HG02759 (cell line): ENCODE measurements at regions not wholly inside any gene's neighbourhood (a gene's known extent, or its start where the extent isn't known, plus 50 kb on each side); places are given as distances from the start of the nearest gene placed in this dataset.

ENCODE experiments used
- ATAC-seq: cut with Tn5 transposase; IDR thresholded peaks from one replicate; pipeline ENCODE4 v1.9.1; 2021; ENCODE audit warnings: mild to moderate bottlenecking, moderate library complexity; ENCODE audit not compliant: unreplicated experiment

DNA sequence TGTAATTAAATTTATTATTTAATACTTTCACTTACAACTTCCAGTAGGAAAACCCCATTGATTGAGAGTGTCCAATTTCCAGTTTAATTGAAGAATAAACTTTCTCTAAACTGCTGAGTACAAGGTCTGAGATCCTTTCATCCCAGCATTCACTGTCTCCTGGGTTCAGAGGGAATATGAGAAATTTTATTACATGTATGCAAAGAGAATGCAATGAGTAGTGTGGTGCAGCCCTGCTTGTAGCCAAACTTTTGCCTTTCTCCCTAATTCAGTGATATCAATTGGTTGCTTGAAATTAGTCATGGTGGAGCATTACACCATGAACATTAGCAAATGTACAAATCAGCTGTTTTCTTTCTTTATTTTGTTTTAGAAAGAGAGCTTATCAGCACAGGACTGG, 780.6 kb upstream of the MDGA2 start:
- no peak for ATAC-seq

DNA sequence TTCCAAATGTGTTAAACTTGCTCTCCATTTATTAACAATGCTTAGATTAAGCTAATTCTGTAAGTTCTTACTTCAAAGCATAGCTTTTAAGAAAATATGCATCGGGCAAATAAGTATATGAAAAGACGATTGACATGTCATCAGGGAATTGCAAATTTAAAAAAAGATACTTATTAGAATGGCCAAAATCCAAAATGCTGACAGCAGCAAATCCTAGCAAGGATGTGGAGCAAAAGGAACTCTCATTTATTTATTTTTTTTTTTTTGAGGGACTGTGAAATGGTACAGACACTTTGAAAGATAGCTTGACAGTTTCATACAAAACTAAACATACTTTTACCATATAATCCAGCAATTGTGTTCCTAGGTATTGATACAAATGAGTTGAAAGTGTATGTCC, 779.5 kb upstream of the MDGA2 start:
- no peak for ATAC-seq

DNA sequence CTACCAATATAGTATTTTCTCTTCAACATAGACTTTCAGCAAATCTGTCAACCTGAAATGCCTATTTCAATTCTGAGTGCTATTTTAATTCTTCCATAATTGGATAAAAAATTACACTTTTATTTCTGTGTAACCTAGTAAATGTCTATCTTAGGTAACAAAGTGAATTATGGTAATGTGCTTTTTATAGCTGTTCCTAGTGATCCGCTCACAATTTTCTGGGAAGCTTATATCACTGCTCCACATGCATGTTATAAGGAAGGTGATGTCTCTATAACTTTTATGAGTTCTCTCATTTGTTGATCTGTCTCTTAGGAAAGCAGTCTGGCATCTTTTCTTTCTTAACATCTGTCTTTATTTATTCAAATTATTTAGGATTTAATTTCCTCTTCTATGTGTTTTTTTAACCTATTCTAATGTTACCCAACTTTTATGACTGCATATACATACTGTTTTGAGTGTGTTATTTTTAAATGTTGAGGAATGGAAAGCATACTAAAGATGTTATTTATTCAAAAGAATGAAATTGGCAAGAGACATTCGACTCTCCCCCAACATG, 777.1 kb upstream of the MDGA2 start:
- ATAC-seq, result no peak

DNA sequence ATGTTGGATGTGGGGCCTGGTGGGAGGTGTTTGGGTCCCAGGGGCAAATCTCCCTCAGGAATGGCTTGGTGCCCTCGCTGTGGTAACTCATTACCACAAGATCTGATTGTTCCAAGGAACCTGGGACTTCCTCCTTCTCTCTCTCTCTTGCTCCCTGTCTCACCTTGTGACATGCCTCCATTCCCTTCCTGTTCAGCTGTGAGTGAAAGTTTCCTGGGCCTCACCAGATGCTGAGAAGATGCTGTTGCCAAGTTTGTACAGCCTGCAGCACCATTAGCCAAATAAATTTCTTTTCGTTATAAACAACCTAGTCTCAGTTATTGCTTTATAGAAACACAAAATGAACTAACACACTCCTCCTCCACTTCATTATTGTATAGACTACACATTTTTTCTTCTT, 759.8 kb upstream of the MDGA2 start:
- no peak for ATAC-seq

DNA sequence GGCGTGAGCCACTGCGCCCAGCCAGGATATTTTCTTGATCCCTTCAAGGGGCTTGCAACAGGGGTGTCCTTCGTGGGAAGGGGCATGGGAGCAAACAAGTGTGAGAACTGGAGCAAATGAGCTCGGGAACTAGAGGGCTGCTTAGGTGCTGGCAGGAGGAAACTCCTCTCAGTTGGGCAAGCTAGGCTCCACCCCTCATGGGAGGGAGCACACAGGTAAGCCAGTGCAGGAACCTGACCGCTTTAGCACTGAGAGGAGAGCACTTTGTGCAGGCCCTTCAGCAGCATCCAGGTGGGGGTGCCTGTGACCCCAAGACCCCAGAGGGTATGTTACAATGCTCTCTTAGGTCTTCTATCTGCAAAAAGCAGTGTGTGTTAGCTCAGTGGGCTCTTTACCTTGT, 755.4 kb upstream of the MDGA2 start:
- ATAC-seq, result no peak

DNA sequence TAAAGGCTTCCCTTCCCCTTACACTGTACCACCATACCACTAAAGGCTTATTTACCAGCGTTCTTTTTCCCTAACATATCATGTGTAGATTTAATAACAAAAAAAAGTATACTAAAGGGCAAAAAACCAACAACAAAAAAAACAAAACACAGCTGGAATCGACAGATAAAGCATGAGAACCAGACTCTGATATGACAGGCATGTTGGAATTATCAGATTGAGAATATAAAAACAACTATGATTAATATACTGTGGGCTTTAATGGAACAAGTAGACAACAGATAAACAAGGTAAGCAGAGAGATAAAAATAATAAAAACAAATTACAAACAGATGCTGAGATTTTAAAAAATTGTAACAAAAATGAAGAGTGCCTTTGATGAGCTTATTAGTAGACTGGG, 754.1 kb upstream of the MDGA2 start:
- ATAC-seq, result no peak

DNA sequence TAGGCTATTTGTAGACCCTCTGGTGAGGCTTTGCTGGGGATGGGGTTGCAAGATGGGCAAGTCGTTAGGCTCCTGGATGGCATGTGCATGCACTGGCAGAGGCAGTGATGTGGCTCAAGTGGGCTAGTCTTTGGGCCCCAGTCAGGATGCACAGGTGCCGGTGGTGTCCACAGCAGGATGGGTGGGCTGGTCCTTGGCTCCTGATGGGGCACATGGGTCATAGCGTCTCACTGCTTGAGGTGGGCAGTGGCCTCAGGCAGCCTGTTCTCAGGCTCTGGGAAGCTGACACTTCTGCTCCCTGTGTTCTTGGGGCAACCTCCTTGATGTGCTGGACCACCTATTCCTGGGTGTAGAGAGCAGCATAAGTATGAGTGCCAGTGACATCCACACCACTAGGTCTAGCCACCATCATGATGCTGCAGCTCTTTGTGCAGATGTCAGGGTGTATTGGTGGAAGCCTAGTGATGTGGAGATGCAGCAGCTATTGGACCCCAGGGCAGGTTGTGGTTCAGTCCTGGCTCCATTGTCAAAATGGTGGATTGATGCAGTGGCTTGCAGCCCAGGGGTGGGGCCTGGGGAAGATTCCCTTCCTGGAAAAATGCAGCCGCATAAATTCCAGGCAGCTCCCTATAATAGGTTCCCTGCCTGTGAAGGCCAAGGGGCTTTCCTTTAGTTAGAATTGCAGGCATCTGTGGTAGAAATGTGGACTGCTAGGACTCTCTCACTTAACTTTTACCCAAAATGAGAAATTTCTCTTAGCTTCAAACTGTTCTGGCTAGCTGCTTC, 742.5 kb upstream of the MDGA2 start:
- ATAC-seq, result no peak

DNA sequence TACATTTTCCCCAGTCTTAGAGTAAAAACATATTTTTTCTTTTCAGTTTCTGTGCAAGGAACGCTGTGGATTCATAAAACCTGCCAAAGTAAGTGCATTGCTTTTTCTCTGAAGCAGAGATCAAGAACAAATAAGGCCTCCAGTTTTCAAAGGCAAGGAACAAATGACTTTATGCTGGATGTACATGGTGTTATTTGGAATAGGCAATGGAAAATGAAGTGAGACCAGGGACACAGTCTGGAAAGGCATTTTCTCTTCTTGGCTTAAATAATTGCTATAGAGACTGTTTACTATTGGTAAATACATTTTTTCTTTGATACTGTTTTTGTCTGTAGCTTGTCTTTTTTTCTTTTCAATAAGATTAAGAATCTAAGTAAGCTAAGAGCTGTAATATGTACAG, 725.9 kb upstream of the MDGA2 start:
- no peak for ATAC-seq

DNA sequence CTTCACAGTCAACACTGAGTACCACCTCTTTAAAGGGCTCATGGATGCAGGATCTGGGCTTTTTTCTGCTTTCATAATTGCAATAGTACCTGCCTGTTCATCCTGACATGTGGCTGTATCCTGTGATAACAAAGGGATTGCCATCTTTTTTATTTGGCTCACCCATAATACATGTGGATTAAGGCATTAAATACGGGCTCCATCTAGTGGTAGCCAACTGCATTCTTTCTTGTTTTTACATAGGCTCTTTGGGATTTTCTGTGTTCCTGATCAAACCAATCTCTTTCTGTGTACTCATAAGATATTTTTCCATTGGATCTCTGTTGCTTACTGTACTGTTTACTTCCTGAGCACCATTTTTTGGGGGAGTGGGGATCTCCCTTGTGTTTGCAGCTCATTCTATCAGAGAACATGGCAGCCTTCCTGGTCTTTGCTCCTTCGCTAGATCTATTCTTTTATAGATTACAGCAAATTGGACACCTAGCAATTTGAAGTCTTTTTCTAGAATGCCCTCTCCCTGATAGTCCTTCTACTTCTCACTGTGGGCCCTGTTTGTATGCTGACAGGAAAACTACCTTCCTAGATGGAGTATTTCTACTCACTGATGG, 723.4 kb upstream of the MDGA2 start:
- ATAC-seq, result peak; percentile 54

DNA sequence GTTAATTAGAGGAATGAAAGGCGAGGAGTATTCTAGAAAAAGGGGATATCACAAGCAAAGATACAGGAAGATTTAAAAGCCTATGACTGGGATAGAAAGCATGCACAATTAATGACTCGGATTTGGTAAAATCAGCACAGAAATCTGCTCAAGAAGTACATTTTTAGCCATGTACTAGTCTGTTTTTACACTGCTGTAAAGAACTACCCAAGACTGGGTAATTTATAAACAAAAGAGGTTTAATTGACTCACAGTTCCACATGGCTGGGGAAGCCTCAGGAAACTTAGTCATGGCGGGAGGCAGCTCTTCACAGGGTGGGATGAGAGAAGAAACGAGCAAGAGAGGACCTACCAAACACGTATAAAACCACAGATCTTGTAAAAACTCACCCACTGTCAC, 716.3 kb upstream of the MDGA2 start:
- ATAC-seq, result no peak

DNA sequence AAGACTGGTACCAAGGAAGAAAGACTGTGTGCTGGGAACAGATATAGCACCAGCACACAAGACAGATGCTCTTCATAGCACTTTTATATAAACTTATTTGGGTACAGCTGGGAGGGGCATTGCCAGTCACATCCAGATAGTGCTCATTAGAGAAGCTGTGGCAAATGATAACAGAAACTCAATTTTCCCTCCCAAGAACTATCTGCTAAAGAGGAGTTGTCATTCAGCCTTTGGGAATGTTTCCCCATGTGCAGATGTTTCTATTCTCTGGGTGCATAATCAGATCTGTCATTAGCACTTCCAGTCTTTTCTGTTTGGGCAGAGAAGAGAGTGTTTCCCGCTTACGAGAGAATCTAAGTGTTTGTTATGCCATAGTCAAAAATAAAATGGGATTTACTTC, 714.9 kb upstream of the MDGA2 start:
- ATAC-seq, result no peak

DNA sequence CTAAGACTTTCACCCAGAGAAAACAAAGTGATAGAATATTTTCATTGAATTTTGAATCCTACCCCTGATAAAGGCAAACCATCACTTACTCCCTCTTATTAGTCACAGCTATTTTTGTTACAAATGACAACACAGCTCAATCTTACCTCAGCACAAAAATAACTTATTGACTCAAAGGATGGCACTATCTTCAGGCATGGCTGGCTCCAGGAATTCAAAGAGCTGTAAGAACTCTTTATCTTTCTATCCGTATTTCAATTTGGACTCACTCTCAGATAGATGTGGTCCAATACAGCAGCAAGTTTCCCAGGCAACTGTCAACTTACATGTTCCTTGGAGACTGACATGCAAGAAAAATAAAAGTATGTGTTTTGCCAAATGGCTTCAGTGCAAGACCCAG, 709.4 kb upstream of the MDGA2 start:
- no peak for ATAC-seq

DNA sequence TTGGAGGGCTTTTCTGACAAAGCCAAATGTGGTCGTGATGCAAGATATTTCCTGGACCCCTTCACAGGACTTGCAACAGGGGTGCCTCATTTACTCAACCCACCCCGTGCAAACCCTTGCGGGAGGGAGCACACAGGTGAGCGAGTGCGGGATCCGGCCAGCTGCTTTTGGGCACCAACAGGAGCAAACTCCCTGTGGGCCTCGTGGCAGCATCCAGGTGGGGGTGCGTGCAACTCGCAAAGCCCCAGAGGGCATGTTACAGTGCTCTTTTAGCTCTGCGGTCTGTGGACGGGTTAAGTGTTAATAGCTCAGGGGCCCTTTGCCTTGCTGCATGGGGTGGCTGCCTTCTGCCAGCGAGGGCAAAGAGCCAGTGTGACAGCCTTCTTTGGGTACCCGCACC, 707.6 kb upstream of the MDGA2 start:
- no peak for ATAC-seq

DNA sequence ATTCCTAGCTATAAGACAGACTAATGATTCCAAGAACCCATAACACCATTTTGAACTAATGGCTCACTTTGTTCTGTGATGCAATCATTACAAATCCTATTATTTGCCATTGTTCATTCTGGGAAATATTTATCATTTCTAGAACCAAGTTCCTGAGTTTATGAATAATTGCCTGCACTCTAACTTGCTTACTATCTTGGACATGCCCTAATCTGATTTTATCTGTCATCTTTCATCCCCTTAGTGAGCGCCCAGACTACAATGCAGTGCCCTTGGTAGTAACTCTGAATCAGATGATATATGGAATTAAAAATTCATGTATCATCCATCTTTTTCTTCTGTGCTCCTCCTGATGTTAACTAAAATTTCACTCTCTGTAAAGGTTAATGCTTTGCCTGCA, 703.1 kb upstream of the MDGA2 start:
- ATAC-seq, result no peak

DNA sequence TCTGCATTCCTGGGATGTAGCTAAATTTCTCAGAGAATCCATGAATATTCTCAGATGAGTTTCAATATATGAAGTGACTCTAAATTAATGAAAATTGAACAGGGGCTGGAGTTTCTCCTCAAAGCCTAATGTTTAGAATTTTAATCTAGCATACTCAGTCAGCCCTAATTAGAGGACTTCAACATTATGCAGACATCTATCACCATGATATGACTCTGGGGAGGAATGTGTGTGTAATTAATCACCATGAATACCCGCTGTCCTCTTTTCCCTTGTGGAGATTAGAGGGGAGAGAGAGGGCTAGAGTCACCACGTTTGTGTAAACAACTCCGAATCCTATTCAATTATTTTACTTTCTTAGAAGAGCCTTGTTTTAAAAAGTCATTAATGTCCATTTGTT, 698.6 kb upstream of the MDGA2 start:
- no peak for ATAC-seq

DNA sequence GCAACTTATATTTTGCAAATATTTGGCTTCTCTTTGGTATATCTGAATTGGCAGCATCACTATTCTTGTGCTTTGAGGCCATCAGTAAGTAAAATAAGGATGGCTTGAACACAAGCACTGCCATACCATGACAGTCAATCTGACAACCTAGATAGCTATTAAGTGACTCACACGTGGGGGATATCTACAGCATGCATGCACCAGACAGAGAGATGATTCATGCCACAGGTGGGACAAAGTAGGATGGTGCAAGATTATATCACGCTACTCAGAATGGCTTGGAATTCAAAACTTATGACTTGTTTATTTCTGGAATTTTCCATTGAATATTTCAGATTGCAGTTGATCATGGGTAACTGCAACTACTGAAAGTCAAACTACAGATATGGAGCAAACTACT, 675.6 kb upstream of the MDGA2 start:
- no peak for ATAC-seq

DNA sequence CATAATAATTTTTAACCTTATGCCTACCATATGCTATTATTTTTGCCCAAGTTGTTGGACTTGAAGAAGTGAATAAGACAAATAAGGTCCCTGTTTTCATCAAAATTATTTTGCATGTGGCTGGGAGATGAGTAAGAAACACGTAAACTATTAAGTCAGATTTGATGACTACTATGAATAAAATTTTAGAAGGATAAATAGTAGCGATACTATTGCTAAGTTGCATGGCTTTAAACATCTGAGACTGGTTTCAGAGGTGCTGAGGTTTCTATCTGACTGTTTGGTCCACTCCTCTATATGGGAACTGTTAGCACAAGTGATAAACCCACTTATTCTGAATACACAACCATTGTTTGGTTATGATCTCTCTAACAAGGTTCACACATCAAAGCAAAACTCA, 674.3 kb upstream of the MDGA2 start:
- no peak for ATAC-seq

DNA sequence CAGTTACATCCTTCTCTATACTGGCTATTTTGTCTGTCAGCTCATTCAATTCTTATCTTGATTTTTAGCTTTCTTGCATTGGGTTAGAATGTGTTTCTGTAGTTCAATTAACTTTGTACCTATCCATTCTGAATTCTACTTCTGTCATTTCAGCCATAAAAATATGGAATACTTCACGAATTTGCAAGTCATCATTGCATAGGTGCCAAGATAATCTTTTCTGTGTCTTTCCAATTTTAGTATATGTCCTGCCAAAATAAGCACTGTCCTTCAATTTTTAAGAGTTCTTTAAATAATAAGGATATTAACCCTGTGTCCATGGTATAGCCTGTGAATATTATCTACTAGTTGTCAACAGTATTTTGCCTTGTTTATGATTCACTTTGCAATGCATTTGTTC, 665.7 kb upstream of the MDGA2 start:
- ATAC-seq, result no peak

DNA sequence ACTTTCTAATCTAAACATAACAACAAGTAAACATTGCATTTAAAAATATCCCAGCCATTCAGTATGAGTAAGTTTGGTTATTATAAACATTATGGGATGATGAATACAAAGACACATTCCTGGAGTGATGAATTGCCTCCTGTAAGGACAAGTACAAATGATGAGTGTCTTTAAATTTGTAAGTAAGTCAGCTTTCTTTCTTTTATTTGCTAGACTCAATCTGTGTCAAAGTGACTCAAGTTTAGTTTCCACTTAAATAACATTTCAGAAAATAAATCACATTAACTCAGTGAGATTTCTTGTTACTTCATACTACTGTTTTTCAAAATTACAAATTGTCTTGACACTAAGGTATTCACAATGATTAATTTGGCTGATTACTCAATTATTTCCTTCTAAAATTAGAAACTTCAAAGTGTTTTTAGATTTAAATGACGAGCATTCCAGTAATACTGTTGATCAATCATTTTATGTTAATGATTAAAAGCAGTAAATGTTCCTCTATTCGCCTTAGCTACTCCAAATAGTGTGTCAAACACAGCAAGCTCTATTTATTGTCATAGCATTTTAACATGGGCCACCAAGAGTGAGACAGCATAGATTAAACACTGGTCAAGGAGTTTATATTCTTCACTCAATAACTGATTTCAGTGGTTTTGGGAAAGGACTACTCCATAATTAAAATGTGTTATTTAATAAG, 658.0 kb upstream of the MDGA2 start:
- ATAC-seq, result no peak

DNA sequence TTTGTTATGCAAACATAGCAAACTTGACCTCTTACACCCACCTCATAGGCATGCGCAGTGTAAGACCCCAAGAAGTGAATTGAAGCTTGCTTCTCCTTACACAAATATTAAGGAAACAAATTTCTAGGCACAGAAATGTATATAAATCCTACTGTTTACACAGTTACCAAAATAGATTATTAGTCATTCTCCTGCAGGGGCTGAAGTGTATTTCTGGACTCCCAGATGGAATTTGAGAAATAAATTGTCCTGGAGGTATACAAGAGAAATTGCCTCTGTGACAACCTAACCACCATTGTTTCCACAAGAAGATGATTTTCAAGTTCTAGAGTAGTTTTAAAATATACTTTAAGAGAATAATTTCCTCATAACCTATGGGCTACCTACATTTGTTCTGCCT, 656.0 kb upstream of the MDGA2 start:
- ATAC-seq, result no peak

DNA sequence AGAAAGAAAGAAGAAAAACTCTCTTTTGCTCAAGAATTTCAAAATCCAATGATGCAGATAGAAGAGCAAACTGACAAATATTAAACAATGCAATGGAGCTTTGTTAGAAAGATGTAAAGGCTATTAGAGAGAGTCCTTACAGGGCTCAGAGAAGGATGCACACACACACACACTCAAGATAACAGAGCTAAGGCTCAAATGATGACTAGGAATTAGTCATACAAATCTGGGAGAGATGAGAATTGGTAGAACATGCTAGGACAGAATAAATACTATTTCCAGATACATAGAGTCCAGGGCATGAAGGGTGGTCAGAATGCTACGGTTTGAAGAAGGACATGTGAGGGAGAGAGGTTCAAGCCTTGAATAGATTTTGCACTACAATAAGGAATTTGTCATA, 650.1 kb upstream of the MDGA2 start:
- no peak for ATAC-seq

DNA sequence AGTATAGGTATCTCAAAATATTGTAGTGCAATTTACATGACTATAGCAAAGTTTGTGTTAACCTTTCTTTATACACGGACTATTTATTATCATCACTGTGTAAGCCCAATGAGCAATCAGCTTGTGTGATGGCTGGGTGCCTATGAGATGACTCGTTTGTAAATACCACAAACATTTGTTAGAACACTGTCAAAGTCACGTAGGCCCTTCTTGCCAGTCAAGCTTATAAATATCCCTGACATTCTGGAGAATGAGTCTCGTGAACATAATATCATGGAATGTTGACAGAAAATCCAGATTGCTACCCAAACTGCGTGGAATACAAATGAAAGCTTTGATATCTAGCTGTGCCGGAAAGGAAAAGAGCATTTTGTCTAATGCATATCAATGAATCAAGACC, 648.3 kb upstream of the MDGA2 start:
- no peak for ATAC-seq
